Kasumi-1 (cell line): ENCODE measurements at regions not wholly inside any gene's neighbourhood (a gene's known extent, or its start where the extent isn't known, plus 50 kb on each side); places are given as distances from the start of the nearest gene placed in this dataset.

Experiments
- DNase-seq, 2 experiments: peaks; one replicate each; lab custom pipeline; 2025; lab: John Stamatoyannopoulos, UW

- peak; percentile 31 to 47 for DNase-seq
Measured at GRCh38 chr11:88448131-88448670, 110.7 kb upstream of the CTSC start.

DNA sequence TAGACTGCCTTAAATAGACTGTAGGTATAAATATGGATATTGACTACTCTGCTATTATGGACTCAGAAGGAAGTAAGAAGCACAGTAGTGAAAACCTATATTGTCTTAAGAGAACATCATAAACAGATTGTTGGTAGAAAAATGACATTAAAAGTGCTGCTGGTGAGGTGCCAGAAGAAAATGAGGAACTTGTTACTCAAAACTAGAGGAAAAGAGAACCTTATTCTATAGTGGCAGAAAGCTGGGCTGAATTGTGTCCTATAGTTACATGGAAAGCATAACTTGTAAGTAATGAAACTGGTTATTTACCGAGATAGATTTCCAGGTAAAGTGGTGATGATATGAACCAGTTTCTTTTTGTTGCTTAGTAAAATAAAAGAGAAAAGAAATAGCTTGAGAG is 109.7 kb upstream of the CTSC start:
- peak; percentile 62 to 65 for DNase-seq

DNA sequence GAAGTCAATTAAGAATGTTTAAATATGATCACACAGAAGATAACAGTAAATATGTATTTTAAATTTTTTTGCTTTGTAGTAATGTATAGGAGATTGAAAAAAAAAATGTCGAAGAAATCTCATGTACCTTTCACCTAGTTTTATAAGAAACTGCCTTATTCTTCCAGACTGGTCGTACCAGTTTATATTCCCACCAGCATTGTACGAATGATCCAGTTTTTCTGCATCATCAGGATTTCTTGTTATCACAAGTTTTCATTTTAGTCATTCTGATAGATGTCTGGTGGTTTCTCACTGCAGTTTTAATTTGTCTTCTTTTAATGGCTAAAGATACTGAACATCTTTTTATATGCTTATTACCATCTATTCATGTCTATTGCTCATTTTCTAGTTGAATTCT is 101.8 kb upstream of the CTSC start:
- DNase-seq: no peak

DNA sequence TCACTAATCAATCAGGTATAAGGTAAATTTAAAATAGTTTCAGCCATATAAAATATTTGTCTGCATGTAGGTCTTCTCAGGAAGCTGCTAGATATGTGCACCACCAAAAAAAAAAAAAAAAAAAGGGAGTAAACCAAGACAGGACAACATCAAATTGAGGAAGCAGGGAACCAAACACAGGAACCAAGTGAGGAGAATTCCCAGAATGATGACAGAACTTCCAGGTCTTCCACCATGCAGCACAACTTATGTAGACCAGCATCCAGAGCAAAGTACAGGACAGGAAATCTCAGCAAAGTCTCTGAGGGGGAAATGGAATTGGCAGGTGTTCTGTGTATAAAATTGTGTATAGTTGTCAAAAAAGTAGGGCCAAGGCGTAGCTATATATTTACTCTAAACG is 101.2 kb upstream of the CTSC start:
- no peak for DNase-seq

DNA sequence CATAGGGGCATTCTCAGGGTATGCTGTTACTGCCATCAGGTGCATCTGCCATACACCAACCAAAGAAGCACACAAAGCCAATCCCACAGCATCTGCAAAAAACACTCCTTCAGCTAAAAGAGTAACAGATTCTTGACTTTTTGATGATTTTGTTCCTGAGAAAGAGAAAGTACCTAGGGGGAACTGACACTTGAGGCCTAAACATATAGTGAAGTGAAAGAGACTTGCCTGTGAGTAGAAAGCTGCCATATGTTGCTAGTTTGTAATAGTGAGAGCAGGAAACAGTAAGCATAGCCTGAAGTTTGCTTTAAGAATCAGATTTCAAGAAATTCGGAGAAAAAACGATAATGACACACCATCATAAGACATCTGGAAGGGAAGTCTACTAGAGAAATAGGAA is 97.9 kb upstream of the CTSC start:
- DNase-seq: no peak

GRCh38 chr11:88434333-88434976 is 96.9 kb upstream of the CTSC start:
- no peak for DNase-seq

GRCh38 chr11:88433536-88434230 is 96.1 kb upstream of the CTSC start:
- no peak for DNase-seq

GRCh38 chr11:88431675-88432341 is 94.3 kb upstream of the CTSC start:
- DNase-seq: no peak

DNA sequence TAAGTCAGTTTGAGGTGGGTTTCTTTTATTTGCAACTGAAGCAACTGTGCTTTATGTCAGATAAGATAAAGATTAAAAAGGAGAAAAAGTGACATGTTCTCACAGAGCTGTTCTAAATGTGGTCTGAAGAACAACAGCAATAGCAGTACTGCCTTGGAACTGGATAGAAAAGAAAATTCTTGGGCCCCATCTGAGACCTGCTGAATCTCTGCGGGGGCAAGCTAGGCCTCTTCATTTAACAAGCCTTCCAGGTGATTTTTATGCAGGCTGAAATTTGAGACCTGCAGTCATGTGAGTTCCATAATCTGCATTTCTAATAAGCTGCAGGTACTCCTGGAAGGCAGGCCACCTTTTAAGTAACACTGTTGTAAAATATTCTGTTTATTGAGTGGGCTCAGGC is 91.4 kb upstream of the CTSC start:
- DNase-seq: no peak

DNA sequence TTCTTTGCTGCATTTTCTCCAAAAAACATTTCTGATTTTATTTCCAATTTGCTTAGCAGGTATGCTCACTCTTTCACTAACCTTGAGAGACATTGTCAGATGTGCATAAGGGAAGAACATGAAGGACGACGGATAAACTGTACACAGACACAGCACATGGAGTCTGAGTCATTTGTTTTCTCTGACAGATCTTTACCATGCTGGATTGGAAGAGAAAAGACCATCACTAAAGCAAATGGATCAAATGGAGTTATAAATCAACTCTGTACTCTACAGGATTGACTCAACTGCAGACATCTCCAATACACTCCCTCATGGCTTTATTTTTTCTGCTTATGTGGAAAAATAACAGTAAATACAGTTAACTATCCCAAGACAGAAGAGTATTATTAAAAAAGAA is 90.2 kb upstream of the CTSC start:
- no peak for DNase-seq

GRCh38 chr11:88424881-88425280 is 87.3 kb upstream of the CTSC start:
- no peak for DNase-seq

DNA sequence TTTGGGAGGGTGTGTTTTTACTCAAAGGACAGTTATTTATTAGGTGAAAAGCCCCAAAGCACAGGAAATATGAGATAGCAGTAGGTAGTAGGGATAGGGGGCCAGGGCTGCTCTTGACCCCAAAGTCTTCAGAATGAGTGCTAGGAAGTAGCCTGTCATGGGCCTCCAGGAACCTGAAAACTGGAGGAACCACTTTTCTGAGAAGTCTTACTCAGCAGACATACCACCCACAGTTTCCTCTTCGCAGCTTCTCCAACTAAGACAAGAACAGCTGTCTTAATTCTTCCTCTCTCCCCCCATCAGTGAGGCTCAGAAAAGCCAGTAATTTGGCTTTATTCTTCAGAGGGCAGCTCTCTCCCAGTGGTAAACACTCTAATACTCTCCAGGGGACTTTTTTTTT is 84.0 kb upstream of the CTSC start:
- DNase-seq: peak; percentile 91 to 93

GRCh38 chr11:88420165-88420791 is 82.7 kb upstream of the CTSC start:
- peak; percentile 87 to 89 for DNase-seq

DNA sequence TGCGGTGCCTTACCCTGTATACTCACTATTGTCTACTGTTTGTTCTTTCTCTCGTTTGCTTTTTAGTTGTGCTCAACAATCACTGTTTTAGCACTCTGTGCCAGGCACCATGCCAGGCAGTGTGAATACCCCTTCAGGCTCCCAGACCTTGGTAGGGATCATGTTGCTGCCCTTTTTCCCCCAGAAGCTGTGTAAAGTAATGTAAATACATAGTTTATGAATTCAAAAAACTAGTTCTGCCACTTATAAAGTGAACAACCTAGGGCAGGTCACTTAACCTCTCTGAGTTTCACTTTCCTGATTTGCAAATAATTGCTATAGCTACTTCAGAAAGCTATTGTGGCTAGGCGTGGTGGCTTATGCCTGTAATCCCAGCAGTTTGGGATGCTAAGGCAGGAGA is 81.0 kb upstream of the CTSC start:
- no peak for DNase-seq

DNA sequence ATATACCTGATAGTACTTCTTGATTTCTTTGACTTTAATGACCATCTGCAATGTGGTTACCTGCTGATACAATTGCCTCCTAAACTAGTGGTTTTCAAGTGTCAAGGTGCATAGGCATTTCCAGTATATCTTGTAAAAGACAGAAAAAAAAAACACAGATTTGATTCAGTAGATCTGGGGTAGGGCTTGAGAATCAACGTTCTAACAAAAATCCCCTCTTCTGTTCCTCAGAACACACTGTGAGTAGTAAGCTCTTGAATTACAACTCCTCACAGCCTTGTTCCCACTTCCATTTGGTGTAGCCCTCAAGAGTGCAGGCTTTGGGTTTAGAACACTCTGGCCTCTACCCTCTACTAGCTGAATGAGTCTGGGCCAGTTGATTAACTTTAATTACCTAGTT is 78.0 kb upstream of the CTSC start:
- no peak for DNase-seq

GRCh38 chr11:88414981-88415413 is 77.5 kb upstream of the CTSC start:
- peak; percentile 33 to 43 for DNase-seq

- DNase-seq: peak; percentile 83 to 87
Measured at GRCh38 chr11:88414385-88414861, 76.9 kb upstream of the CTSC start.

GRCh38 chr11:88411265-88411664 is 73.7 kb upstream of the CTSC start:
- no peak for DNase-seq

GRCh38 chr11:88410656-88411055 is 73.1 kb upstream of the CTSC start:
- DNase-seq: no peak

GRCh38 chr11:88410056-88410455 is 72.5 kb upstream of the CTSC start:
- DNase-seq: no peak

DNA sequence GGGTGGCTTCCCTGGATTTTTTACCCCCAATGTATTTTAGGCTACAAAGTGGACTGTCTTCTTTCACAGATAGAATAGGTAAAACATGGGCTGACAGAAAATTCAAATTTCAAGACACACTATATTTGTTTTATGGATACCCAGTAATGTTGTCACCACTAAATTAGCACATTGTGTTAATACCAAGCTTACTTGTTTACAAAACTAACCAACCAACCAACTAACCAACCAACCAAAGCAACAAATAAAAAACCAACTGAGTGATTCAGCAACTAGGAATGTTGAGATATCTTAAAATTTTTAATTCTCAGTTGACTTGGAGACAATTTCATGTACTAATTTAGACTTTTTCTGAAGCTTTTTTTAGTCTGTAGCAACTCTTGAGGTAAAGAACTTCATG is 69.3 kb upstream of the CTSC start:
- no peak for DNase-seq

DNA sequence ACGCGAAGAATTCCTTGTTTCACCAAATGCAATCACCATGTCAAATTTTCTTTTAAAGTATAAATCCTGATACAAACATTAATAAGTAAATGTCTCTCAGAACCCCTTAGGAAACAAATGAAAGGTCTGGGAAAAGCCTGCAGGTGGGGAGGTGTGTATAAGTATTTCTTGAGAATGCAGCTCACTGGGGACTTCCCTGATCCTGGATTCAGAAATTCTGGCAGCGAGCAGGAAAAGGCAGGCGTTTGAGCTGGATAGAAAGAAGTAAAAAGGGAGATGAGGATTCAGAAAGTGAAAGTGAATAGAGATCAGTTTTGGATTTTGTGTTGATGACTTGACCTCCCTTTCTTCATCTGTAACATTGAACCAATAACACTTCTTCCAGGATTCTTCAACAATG is 68.3 kb upstream of the CTSC start:
- DNase-seq: no peak
